HG02981 (cell line): ENCODE measurements at regions not wholly inside any gene's neighbourhood (a gene's known extent, or its start where the extent isn't known, plus 50 kb on each side); places are given as distances from the start of the nearest gene placed in this dataset.

Source experiments
- ATAC-seq: cut with Tn5 transposase; IDR thresholded peaks from one replicate; pipeline ENCODE4 v1.9.1; 2021; ENCODE audit warnings: mild to moderate bottlenecking, moderate library complexity; ENCODE audit not compliant: unreplicated experiment

GRCh38 chr11:112877581-112877980 lies 83.6 kb upstream of the NCAM1 start:
- no peak for ATAC-seq

- no peak for ATAC-seq
These were observed 83.1 kb upstream of the NCAM1 start for GRCh38 chr11:112878033-112878601.

GRCh38 chr11:112880495-112880894 lies 80.7 kb upstream of the NCAM1 start:
- no peak for ATAC-seq

GRCh38 chr11:112881461-112881860 lies 79.8 kb upstream of the NCAM1 start:
- no peak for ATAC-seq

GRCh38 chr11:112882494-112883381 lies 78.5 kb upstream of the NCAM1 start:
- no peak for ATAC-seq

GRCh38 chr11:112884012-112884767 lies 77.0 kb upstream of the NCAM1 start:
- ATAC-seq = no peak

GRCh38 chr11:112885744-112886433 lies 75.3 kb upstream of the NCAM1 start:
- no peak for ATAC-seq

- ATAC-seq = no peak
These were observed 74.5 kb upstream of the NCAM1 start for GRCh38 chr11:112886434-112887370.

GRCh38 chr11:112889446-112889845 lies 71.8 kb upstream of the NCAM1 start:
- ATAC-seq = no peak

GRCh38 chr11:112899235-112900006 lies 61.8 kb upstream of the NCAM1 start:
- no peak for ATAC-seq

- ATAC-seq = no peak
These were observed 59.3 kb upstream of the NCAM1 start for GRCh38 chr11:112901924-112902323.

GRCh38 chr11:112902361-112903011 lies 58.7 kb upstream of the NCAM1 start:
- no peak for ATAC-seq

- no peak for ATAC-seq
These were observed 57.9 kb upstream of the NCAM1 start for GRCh38 chr11:112903340-112903739.

GRCh38 chr11:112911124-112911523 lies 50.1 kb upstream of the NCAM1 start:
- ATAC-seq = no peak
